ENCODE measurements at regions not wholly inside any gene's neighbourhood (a gene's known extent, or its start where the extent isn't known, plus 50 kb on each side); places are given as distances from the start of the nearest gene placed in this dataset.
A peak's percentile ranks its signal among the peaks of the same experiment; 100 is the strongest.

- Mint-ChIP-seq H3K9me3 (peaks cover 0 to 3% (median 0%) of the 10 kb centered on the region in 8 donors), H3K4me1 (peaks cover 13 to 33% (median 20%) of the 10 kb centered on the region in 4 donors), H3K27me3 (peaks cover 2 to 6% of the 10 kb centered on the region in 2 donors), H3K36me3 (no peaks in the 10 kb centered on the region), H3K4me3 (no peak overlapping the region), H3K27ac (no peak overlapping the region)
- H3K9me3 ChIP-seq (ENCODE audit: control insufficient read depth in 1 of 2, low read length in 2 of 2): no peaks in the 10 kb centered on the region
- no peak overlapping the region for H3K27ac ChIP-seq (ENCODE audit: low read depth, low read length)
- ChIA-PET POLR2A (ENCODE audit: partially characterized antibody) (interaction anchor here (0.5 kb wide), 1 partner anchor 33 kb away, joined by 3 read pairs; no protein-coding TSS in a partner anchor), CTCF (ENCODE audit: partially characterized antibody) (no interaction called here)
- no peak for DNase-seq
- H3K4me1 ChIP-seq (ENCODE audit: insufficient read depth, low read length): peaks cover 21% of the 10 kb centered on the region
- no peak overlapping the region for H3K4me3 ChIP-seq (ENCODE audit: low read length in 2 of 2)
- H3K36me3 ChIP-seq (ENCODE audit: insufficient read depth, low read length): no peaks in the 10 kb centered on the region
- H3K27me3 ChIP-seq (ENCODE audit: insufficient read depth, low read length): no peaks in the 10 kb centered on the region
- intact Hi-C loops (cut with micrococcal nuclease): no loop called here
Measured at GRCh38 chr13:27728271-27728670, 64.0 kb upstream of the GSX1 start.

GRCh38 chr13:27730191-27730590 is 62.1 kb upstream of the GSX1 start:
- Mint-ChIP-seq H3K4me3 (peak overlapping the region; percentile 22 to 77 (median 74)), H3K27me3 (peaks cover 5 to 8% of the 10 kb centered on the region in 2 donors), H3K36me3 (no peaks in the 10 kb centered on the region), H3K27ac (peak overlapping the region in 5 of 7 donors; percentile 43 to 84 (median 53)), H3K9me3 (peaks cover 0 to 3% (median 0%) of the 10 kb centered on the region in 8 donors), H3K4me1 (peaks cover 13 to 33% (median 20%) of the 10 kb centered on the region in 4 donors)
- intact Hi-C loops (cut with micrococcal nuclease): no loop called here
- peak in 3 of 5 donors; percentile 1 to 6 (median 5) for DNase-seq
- Histone ChIP-seq H3K27ac (ENCODE audit: low read depth, low read length) (no peak overlapping the region), H3K27me3 (ENCODE audit: insufficient read depth, low read length) (no peaks in the 10 kb centered on the region), H3K36me3 (ENCODE audit: insufficient read depth, low read length) (no peaks in the 10 kb centered on the region), H3K4me3 (ENCODE audit: low read length in 2 of 2) (peak overlapping the region in 1 of 2 donors; percentile 4), H3K4me1 (ENCODE audit: insufficient read depth, low read length) (peaks cover 21% of the 10 kb centered on the region), H3K9me3 (ENCODE audit: control insufficient read depth in 1 of 2, low read length in 2 of 2) (no peaks in the 10 kb centered on the region)
- ChIA-PET POLR2A (ENCODE audit: partially characterized antibody) (interaction anchor here (0.8 kb wide), 2 partner anchors 109 to 112 kb away, joined by 3 read pairs; no protein-coding TSS in a partner anchor), CTCF (ENCODE audit: partially characterized antibody) (interaction anchor here (1.4 to 1.5 kb wide), 2 partner anchors 96 to 100 kb away, joined by 3 to 4 read pairs; no protein-coding TSS in a partner anchor)

Measured in CD4-positive, alpha-beta memory T cell (primary cell).